T-helper 2 cell treated with Interferon-gamma antibody and Interleukin-4, amounts not matched to agents 5 μg/mL and 100 μg/mL, for 36 hours (primary cell): ENCODE measurements at regions not wholly inside any gene's neighbourhood (a gene's known extent, or its start where the extent isn't known, plus 50 kb on each side); places are given as distances from the start of the nearest gene placed in this dataset.
"Not testable (repeated sequence)": the region's sequence is repeated elsewhere in the genome, so short reads cannot be mapped to it uniquely, and the experiment has no call there.

Experiments used
- DNase-seq: peaks from one replicate; pipeline ENCODE4 v3.0.0; 2021; ENCODE audit warnings: low spot score
- H3K27ac Mint-ChIP-seq: one replicate; pipeline ENCODE4 v1.8.0; 2021; ENCODE audit warnings: mild to moderate bottlenecking, mixed read lengths
- H3K27me3 Mint-ChIP-seq: one replicate; pipeline ENCODE4 v1.8.0; 2021; ENCODE audit warnings: low read depth, mixed read lengths
- H3K36me3 Mint-ChIP-seq: one replicate; pipeline ENCODE4 v1.8.0; 2021; ENCODE audit warnings: low read depth, mixed read lengths
- H3K4me1 Mint-ChIP-seq: one replicate; pipeline ENCODE4 v1.8.0; 2021; ENCODE audit warnings: low read depth, mixed read lengths
- H3K4me3 Mint-ChIP-seq: one replicate; pipeline ENCODE4 v1.8.0; 2022; ENCODE audit warnings: mild to moderate bottlenecking, moderate library complexity, mixed read lengths
- H3K9me3 Mint-ChIP-seq: one replicate; pipeline ENCODE4 v1.8.0; 2021; ENCODE audit warnings: mixed read lengths

GRCh38 chr12:46992051-46992450 lies 87.4 kb upstream of the PCED1B start:
- not testable (repeated sequence) for H3K4me1 Mint-ChIP-seq, H3K27ac Mint-ChIP-seq, H3K36me3 Mint-ChIP-seq, DNase-seq, H3K4me3 Mint-ChIP-seq, H3K27me3 Mint-ChIP-seq
- peaks cover 14% of the 10 kb centered on the region for H3K9me3 Mint-ChIP-seq

GRCh38 chr12:46998811-46999368 lies 80.5 kb upstream of the PCED1B start:
- H3K9me3 Mint-ChIP-seq: no peaks in the 10 kb centered on the region
- H3K36me3 Mint-ChIP-seq: no peaks in the 10 kb centered on the region
- no peak overlapping the region for H3K4me3 Mint-ChIP-seq
- no peaks in the 10 kb centered on the region for H3K4me1 Mint-ChIP-seq
- H3K27ac Mint-ChIP-seq: no peak overlapping the region
- DNase-seq: no peak
- no peaks in the 10 kb centered on the region for H3K27me3 Mint-ChIP-seq

DNA sequence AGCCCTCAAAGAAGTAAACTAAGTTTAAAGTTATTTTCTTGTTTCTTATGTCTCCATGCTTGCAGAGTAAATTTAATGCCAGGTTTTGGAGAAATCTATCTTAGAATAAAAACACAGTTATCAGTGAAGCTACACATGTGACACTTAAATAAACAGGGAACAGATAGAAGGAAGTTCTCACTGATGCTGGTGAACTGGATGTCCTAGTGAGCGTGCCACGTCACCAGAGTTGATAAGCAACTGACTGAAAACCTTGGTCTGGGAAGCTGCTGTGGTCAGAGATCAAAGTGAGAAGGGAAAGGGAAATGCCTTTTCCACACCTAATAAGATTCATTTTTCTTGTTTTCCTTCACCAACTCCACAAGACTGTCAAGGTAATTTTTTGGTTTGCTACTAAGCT lies 74.8 kb upstream of the PCED1B start:
- Mint-ChIP-seq H3K9me3 (no peaks in the 10 kb centered on the region), H3K4me3 (no peak overlapping the region), H3K4me1 (no peaks in the 10 kb centered on the region), H3K27ac (no peak overlapping the region), H3K36me3 (no peaks in the 10 kb centered on the region), H3K27me3 (peaks cover 7% of the 10 kb centered on the region)
- DNase-seq: no peak

DNA sequence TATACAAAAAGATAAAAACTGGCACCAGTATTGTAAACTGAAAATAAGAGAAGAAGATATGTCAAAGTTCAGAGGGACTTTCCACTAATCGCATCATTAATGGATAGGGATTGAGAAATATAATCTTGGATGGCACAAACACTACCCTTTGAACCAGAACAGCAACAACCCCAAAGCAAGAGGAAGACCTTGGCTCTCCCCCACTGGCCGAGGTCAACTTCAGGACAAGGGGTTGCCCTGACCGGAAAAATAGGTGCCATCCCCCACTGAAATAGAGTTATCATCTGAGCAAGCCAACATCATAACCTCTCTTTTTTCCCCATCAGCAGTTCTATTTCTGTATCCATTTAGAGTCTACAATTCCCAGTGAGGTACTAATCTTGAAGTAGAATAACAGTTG lies 72.4 kb upstream of the PCED1B start:
- H3K9me3 Mint-ChIP-seq: no peaks in the 10 kb centered on the region
- no peak overlapping the region for H3K27ac Mint-ChIP-seq
- H3K27me3 Mint-ChIP-seq: peaks cover 9% of the 10 kb centered on the region
- H3K36me3 Mint-ChIP-seq: no peaks in the 10 kb centered on the region
- DNase-seq: no peak
- H3K4me1 Mint-ChIP-seq: no peaks in the 10 kb centered on the region
- H3K4me3 Mint-ChIP-seq: no peak overlapping the region

GRCh38 chr12:47012552-47012951 lies 66.9 kb upstream of the PCED1B start:
- Mint-ChIP-seq H3K4me1 (no peaks in the 10 kb centered on the region), H3K27ac (no peak overlapping the region), H3K9me3 (no peaks in the 10 kb centered on the region), H3K4me3 (no peak overlapping the region), H3K27me3 (peaks cover 11% of the 10 kb centered on the region), H3K36me3 (no peaks in the 10 kb centered on the region)
- DNase-seq: no peak

- no peaks in the 10 kb centered on the region for H3K4me1 Mint-ChIP-seq
- no peaks in the 10 kb centered on the region for H3K36me3 Mint-ChIP-seq
- no peak for DNase-seq
- no peaks in the 10 kb centered on the region for H3K9me3 Mint-ChIP-seq
- H3K27me3 Mint-ChIP-seq: peaks cover 17% of the 10 kb centered on the region
- H3K4me3 Mint-ChIP-seq: no peak overlapping the region
- no peak overlapping the region for H3K27ac Mint-ChIP-seq
These were observed 64.9 kb upstream of the PCED1B start for GRCh38 chr12:47014474-47014873.

GRCh38 chr12:47015381-47015780 lies 64.0 kb upstream of the PCED1B start:
- Mint-ChIP-seq H3K27me3 (peaks cover 22% of the 10 kb centered on the region), H3K9me3 (no peaks in the 10 kb centered on the region), H3K4me3 (no peak overlapping the region)

DNA sequence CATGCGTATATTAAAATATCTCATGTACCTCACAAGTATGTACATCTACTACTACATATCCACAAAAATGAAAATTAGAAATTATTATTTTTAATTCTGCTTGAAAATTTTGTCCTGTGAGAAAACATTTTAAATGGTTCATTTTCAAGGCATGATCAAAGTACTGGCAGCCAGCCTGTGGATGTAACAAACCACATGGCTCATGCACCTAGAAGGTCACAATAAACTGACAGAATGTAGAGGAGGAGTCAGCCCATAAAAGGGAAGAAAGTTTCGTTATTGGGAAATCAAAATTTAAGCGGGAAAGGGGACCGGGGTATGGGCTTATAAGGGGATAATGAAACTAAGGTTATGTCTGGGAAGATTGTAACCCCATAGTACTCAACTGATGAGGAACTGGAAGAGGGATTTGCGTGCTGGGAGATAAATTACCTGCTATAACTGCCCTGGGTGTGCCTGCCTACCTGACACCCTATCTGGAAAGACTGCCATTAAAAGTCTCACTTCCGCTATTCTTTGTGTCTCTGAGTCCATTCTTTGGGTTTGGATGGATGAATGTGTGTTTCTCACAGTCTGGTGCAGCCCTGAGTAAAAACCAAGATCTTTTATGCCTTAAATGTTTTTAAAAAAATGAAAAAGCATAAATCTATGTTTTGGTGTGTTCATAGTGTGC lies 62.2 kb upstream of the PCED1B start:
- no peak for DNase-seq
- H3K9me3 Mint-ChIP-seq: no peaks in the 10 kb centered on the region
- no peaks in the 10 kb centered on the region for H3K36me3 Mint-ChIP-seq
- H3K4me3 Mint-ChIP-seq: no peak overlapping the region
- H3K4me1 Mint-ChIP-seq: no peaks in the 10 kb centered on the region
- H3K27ac Mint-ChIP-seq: no peak overlapping the region
- peaks cover 19% of the 10 kb centered on the region for H3K27me3 Mint-ChIP-seq

More at GRCh38 chr12:47015381-47015780, 64.0 kb upstream of the PCED1B start:
- Mint-ChIP-seq H3K36me3 (no peaks in the 10 kb centered on the region), H3K4me1 (no peaks in the 10 kb centered on the region), H3K27ac (no peak overlapping the region)
- DNase-seq: no peak

DNA sequence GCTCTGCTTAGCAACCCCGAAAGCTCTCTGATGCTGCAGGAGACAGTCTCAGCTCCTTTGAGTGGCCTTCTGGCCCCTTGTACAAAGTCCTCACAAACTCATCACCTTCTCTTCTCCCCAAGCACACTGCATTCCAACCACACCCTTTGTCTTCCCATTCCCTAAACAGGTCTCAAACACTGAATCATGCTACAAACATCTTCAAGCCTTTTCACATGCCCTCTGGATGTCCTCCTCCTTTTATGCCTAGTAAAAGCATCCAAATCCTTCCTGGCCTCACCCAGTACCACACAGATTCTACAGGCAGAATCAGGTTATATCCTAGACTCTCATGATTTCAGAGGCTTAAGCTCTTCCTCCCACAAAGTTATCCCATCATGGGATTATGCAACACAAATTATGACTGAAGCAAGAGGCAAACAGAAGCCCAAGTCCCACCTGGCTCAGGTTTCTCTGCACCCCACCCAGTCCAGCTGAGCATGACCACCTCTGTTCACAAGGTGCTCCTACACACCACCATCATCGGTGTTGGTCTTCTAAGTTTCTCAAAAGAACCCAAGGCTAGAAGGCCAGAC lies 61.4 kb upstream of the PCED1B start:
- H3K36me3 Mint-ChIP-seq: no peaks in the 10 kb centered on the region
- H3K27me3 Mint-ChIP-seq: peaks cover 19% of the 10 kb centered on the region
- DNase-seq: no peak
- H3K27ac Mint-ChIP-seq: no peak overlapping the region
- peaks cover 3% of the 10 kb centered on the region for H3K4me1 Mint-ChIP-seq
- no peaks in the 10 kb centered on the region for H3K9me3 Mint-ChIP-seq
- no peak overlapping the region for H3K4me3 Mint-ChIP-seq

GRCh38 chr12:47020211-47020821 lies 59.1 kb upstream of the PCED1B start:
- H3K27me3 Mint-ChIP-seq: peaks cover 17% of the 10 kb centered on the region
- no peaks in the 10 kb centered on the region for H3K36me3 Mint-ChIP-seq
- no peaks in the 10 kb centered on the region for H3K9me3 Mint-ChIP-seq
- H3K4me1 Mint-ChIP-seq: peaks cover 3% of the 10 kb centered on the region
- no peak overlapping the region for H3K4me3 Mint-ChIP-seq
- DNase-seq: no peak
- no peak overlapping the region for H3K27ac Mint-ChIP-seq

GRCh38 chr12:47021298-47021697 lies 58.1 kb upstream of the PCED1B start:
- Mint-ChIP-seq H3K27me3 (peaks cover 22% of the 10 kb centered on the region), H3K36me3 (no peaks in the 10 kb centered on the region), H3K4me3 (no peak overlapping the region), H3K4me1 (peaks cover 3% of the 10 kb centered on the region), H3K27ac (no peak overlapping the region), H3K9me3 (no peaks in the 10 kb centered on the region)
- DNase-seq: no peak

- Mint-ChIP-seq H3K36me3 (no peaks in the 10 kb centered on the region), H3K4me1 (peaks cover 3% of the 10 kb centered on the region), H3K27me3 (peaks cover 19% of the 10 kb centered on the region), H3K4me3 (no peak overlapping the region), H3K9me3 (no peaks in the 10 kb centered on the region), H3K27ac (no peak overlapping the region)
- no peak for DNase-seq
These were observed 57.1 kb upstream of the PCED1B start for GRCh38 chr12:47022296-47022695.

DNA sequence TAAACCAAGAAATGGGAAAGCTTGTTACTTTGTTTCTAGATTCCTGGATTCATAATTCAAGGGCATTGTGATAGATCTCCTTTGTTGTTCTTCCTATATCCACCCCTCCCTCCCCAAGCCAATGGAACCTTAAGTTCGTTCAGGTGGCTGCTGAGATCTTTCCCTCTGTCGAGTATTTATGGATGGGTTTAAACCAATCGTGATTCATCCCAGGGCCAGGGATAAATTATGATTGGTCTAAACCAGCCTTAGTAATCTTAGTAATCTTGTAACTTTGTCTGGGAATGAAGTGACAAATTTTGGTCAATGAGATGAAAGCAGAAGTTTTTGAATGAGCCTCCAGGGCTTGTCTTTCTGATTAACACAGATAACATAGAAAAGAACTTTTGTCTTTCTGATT lies 56.1 kb upstream of the PCED1B start:
- no peak for DNase-seq
- Mint-ChIP-seq H3K4me3 (no peak overlapping the region), H3K27me3 (peaks cover 13% of the 10 kb centered on the region), H3K4me1 (peaks cover 3% of the 10 kb centered on the region), H3K27ac (no peak overlapping the region), H3K36me3 (no peaks in the 10 kb centered on the region), H3K9me3 (no peaks in the 10 kb centered on the region)

GRCh38 chr12:47023953-47024352 lies 55.5 kb upstream of the PCED1B start:
- Mint-ChIP-seq H3K36me3 (no peaks in the 10 kb centered on the region), H3K27me3 (peaks cover 10% of the 10 kb centered on the region), H3K9me3 (no peaks in the 10 kb centered on the region), H3K27ac (no peak overlapping the region), H3K4me3 (no peak overlapping the region), H3K4me1 (peaks cover 3% of the 10 kb centered on the region)
- no peak for DNase-seq
